OCI-M2 (cell line): ENCODE measurements at regions not wholly inside any gene's neighbourhood (a gene's known extent, or its start where the extent isn't known, plus 50 kb on each side); places are given as distances from the start of the nearest gene placed in this dataset.
"Not testable (repeated sequence)": the region's sequence is repeated elsewhere in the genome, so short reads cannot be mapped to it uniquely, and the experiment has no call there.

Source experiments
- DNase-seq: peaks from one replicate; lab custom pipeline; 2025; ENCODE audit not compliant: unreplicated experiment; lab: John Stamatoyannopoulos, UW

DNA sequence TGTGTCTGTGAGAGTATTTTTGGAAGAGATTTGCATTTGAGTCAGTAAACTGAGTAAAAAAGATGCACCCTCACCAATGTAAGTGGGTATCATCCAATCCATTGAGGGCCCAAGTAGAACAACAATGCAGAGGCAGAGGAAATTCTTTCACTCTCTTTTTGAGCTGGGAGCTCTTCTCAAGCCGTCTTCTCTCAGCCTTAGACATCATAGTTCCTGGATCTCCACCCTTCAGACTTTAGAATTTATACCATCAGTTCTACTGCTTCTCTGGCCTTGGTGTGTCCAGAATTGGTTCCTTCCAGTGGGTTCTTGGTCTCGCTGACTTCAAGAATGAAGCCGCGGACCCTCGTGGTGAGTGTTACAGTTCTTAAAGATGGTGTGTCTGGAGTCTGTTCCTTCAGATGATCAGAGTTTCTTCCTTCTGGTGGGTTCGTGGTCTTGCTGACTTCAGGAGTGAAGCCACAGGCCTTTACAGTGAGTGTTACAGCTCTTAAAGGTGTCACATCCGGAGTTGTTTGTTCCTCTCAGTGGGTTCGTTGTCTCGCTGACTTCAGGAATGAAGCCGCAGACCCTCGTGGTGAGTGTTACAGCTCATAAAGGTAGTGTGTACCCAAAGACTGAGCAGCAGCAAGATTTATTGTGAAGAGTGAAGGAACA is 187.5 kb upstream of the KCNMB2 start:
- DNase-seq = not testable (repeated sequence)

GRCh38 chr3:178349218-178349596 is 187.0 kb upstream of the KCNMB2 start:
- DNase-seq = not testable (repeated sequence)

DNA sequence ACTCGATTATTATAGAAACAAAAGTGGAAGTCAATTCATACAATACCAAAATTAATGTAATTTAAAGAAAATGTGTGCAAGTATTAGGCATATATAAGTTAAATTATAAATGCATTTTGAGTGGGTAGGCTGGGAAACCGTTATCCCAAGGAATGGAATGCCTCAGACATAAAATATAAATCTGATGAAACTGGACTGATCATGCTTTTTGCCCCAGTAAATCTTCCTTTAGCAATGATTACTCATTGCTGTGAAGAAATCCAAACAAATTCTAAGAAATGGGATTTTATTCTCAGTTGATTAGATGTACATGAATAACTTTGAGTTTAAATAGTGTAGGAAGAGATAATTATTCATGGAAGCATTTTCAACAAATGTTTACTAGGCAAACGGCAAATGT is 185.5 kb upstream of the KCNMB2 start:
- DNase-seq = no peak

GRCh38 chr3:178352326-178353005 is 183.8 kb upstream of the KCNMB2 start:
- DNase-seq = no peak

DNA sequence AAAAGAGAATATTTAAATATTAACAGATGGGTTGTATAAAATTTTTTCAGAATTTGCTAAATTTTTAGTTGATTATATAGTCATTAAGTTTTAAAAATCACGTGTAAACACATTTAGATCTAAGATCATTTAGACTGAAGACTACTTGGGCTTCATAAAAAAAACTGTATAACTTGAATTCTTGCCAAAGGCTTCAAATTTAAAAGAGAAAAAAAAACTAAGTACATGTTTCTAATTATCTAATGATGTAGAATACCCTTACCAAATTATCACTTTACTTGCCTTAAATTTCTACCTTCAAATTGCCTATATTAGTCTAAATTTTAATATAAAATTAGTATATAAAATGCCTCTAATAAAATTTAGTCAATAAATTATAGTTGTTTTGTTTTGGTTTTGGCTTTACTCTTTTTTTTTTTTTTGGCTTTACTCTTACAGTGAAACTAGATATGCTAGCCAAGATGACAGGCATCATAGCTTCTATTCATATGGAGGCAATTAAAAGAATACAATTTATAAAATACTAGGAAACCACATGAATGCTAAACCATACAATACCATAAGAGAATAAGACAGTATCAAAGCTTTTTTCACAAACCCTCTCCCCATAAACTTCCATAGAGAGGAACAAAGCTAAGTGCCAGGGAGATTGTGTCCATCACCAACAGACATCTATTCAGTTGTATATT is 183.1 kb upstream of the KCNMB2 start:
- DNase-seq = no peak

- no peak for DNase-seq
Measured at GRCh38 chr3:178359728-178360127, 176.5 kb upstream of the KCNMB2 start.

- DNase-seq = not testable (repeated sequence)
Measured at GRCh38 chr3:178363048-178363447, 173.2 kb upstream of the KCNMB2 start.

DNA sequence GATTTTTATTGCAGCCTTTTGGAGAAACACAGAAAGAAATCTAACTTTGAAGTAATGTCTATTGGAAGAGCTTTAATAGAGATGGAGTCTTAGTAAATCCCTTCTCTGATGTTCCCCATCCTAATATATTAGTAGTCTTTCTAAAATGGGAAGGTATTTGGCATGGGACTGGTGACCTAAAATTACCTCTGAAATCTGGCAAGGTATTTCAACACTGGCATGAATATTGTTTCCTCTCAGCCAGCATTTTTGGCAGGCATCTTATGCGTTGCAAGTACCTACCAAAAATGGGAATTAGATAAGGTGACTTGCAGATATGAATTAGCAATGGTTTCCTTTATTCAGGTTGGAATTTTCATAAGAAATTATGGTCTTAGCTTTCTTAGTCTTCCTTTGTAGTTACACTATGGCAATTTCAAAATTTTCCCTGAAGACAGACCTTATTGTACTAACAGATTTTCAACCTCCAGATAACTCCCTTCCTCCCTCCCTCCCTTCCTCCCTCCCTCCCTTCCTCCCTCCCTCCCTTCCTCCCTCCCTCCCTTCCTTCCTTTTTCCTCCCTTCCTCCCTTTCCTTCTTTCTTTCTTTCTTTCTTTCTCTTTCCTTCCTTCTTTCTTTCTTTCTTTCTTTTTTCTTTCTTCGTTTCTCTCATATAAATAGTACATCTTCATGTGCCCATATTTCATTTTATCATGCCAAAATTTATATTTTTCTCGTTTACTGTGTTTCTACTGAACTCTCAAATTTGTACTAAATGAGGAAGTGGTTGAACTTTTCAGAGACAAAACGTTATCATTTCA is 168.2 kb upstream of the KCNMB2 start:
- no peak for DNase-seq

- DNase-seq = no peak
Measured at GRCh38 chr3:178369006-178369405, 167.2 kb upstream of the KCNMB2 start.

- no peak for DNase-seq
Measured at GRCh38 chr3:178369811-178370210, 166.4 kb upstream of the KCNMB2 start.

- DNase-seq = peak; percentile 18
Measured at GRCh38 chr3:178370387-178370786, 165.8 kb upstream of the KCNMB2 start.

- no peak for DNase-seq
Measured at GRCh38 chr3:178381555-178381954, 154.7 kb upstream of the KCNMB2 start.

DNA sequence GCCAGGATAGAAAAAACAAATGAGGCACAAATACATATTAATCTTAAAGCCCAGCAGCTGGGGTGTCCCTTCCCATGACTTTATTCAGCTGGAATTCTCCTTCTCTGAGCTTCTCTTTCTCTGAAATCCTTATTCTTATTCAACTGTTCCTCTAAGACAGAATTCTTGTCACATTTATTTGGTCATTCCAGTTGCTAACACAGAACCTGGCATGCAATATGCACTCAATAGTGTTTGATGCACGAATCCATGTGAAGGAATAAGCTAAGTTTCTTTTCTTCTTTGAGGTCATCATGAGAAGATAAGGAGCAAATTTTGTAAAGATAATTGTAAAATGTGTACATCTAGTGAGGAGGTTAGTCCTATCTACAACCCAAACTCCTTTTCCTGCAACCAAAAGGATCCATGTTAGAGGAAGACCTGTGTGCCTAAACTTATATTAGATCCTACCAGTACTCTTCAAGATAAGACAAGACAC is 154.2 kb upstream of the KCNMB2 start:
- DNase-seq = no peak

GRCh38 chr3:178382449-178383061 is 153.7 kb upstream of the KCNMB2 start:
- DNase-seq = no peak

DNA sequence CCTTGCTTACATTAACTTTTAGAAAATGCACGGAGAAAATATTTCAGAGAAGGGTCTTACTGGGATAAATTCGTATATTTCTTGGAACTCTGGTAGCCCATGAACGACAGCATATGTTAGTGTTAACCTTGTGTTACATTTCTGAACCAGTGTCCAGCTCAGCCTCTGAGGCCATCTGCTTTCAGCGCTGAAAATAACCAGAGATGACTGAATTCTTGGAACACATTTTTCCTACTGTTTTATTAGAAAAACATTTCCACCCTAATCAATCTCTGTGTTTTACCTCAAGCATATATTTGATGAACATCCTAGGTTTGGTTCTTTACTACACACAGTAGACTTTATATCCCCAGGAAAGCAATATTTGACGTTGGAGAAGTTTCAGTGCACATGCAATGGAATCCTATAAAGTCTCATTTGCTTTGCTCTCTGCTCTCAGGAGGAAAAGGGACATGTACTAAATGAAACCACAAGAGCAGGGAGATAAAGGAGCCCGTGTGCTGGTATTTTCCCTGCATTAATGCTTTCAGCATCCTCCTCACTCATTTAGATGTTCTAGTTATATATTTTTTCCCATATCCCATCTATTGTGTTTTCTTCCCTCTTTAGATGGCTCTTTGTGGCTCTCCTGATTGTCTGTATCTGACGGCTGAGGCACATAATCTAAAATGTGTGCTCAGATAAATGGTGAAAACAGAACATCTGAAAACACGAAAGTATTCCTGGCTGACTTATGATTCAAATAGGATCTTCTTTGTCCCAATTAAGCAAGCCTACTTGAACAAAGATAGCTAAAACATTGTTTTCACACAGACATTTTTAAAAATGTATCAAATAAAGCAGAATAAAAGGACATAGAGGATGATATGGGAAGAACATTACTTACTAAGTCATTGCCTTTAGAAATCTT is 151.7 kb upstream of the KCNMB2 start:
- no peak for DNase-seq

DNA sequence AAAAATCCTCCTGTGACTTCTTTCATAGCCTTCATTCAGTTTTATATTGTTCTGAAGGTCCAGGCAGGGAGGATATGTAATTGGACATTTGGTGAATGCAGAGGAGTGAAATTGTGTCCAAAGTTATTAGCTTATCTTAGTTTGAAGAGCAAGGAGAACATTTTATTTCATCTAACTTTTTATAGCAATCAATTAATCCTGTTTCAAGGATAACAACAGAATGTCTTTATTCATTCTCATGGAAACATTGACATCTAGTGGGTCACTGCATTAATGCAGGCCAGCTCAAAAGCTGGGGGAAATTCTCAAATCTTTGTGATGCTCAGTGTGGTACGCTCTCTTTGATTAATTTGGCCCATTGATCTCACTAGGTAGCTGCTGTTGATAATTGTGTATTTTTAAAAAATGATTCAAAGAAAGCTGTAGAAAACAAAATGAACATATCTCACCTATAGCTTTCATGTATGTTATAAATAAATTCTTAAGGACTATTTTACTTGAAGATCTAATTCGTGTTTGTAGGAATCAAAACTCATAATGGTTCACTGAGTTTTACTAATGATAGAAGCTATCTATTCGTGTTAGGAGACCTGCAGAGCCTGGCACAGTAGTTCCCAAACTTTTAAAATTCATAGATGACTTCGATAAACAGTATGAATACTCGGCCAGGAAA is 150.8 kb upstream of the KCNMB2 start:
- DNase-seq = no peak

GRCh38 chr3:178386401-178386800 is 149.8 kb upstream of the KCNMB2 start:
- DNase-seq = no peak

- DNase-seq = no peak
Measured at GRCh38 chr3:178386880-178387279, 149.4 kb upstream of the KCNMB2 start.

GRCh38 chr3:178388473-178388872 is 147.8 kb upstream of the KCNMB2 start:
- no peak for DNase-seq
